KMS-11 (cell line): ENCODE measurements at regions not wholly inside any gene's neighbourhood (a gene's known extent, or its start where the extent isn't known, plus 50 kb on each side); places are given as distances from the start of the nearest gene placed in this dataset.

Experiments used
- H2AFZ ChIP-seq: fragments of 200-600 bp; sonication (generic); 2 replicates; pipeline ENCODE4 v1.6.1; 2016; ENCODE audit warnings: antibody characterized with exemption, mixed run types, low read depth
- H3K27ac ChIP-seq: fragments of 200-600 bp; sonication (generic); 2 replicates; pipeline ENCODE4 v1.6.1; 2016; ENCODE audit warnings: mild to moderate bottlenecking, mixed run types
- H3K27me3 ChIP-seq: fragments of 200-600 bp; sonication (generic); 2 replicates; pipeline ENCODE4 v1.6.1; 2017; ENCODE audit warnings: mild to moderate bottlenecking, low read depth, mixed run types, moderate library complexity; ENCODE audit not compliant: insufficient read depth
- H3K36me3 ChIP-seq: fragments of 200-600 bp; sonication (generic); 2 replicates; pipeline ENCODE4 v1.6.1; 2017; ENCODE audit warnings: mild to moderate bottlenecking, mixed run types; ENCODE audit not compliant: insufficient read depth
- H3K4me1 ChIP-seq: fragments of 200-600 bp; sonication (generic); 2 replicates; pipeline ENCODE4 v1.6.1; 2016; ENCODE audit warnings: mild to moderate bottlenecking, low read depth, mixed run types; ENCODE audit not compliant: poor library complexity, severe bottlenecking
- H3K4me2 ChIP-seq: fragments of 200-600 bp; sonication (generic); 2 replicates; pipeline ENCODE4 v1.7.0; 2016; ENCODE audit warnings: mild to moderate bottlenecking, mixed run types
- H3K4me3 ChIP-seq: fragments of 200-600 bp; sonication (generic); IDR thresholded peaks from 2 replicates; pipeline ENCODE4 v1.6.1; 2017; ENCODE audit warnings: low read depth, low read length, mixed read lengths; ENCODE audit not compliant: insufficient read depth
- H3K79me2 ChIP-seq: fragments of 200-600 bp; sonication (generic); 2 replicates; pipeline ENCODE4 v1.6.1; 2016; ENCODE audit warnings: low read depth, mixed run types; ENCODE audit not compliant: insufficient read depth
- H3K9ac ChIP-seq: fragments of 200-600 bp; sonication (generic); 2 replicates; pipeline ENCODE4 v1.6.1; 2016; ENCODE audit warnings: mild to moderate bottlenecking, mixed run types
- H4K20me1 ChIP-seq: fragments of 200-600 bp; sonication (generic); 2 replicates; pipeline ENCODE4 v1.6.1; 2016; ENCODE audit warnings: mild to moderate bottlenecking, mixed run types; ENCODE audit not compliant: insufficient read depth
- TF ChIP-seq, protein P1 (sequence below): fragments of 200-600 bp; sonication (generic); conservative IDR thresholded peaks from 2 replicates; pipeline ENCODE4 v1.6.1; 2017; ENCODE audit warnings: low read depth, mild to moderate bottlenecking, antibody characterized with exemption, low read length, moderate library complexity, mixed read lengths

DNA sequence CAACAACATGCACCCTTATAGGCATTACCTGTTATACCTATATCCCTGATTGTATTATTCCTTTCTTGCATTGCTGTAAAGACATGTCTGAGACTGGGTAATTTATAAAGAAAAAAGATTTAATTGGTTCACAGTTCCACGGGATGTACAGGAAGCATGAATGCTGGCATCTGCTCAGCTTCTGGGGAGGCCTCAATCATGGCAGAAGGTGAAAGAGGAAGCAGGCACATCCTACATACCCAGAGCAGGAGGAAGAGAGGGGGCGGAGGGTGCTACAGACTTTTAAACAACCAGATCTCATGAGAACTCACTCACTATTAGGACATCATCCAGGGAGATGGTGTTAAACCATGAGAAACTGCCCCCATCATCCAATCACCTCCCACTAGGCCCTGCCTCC lies 191.7 kb upstream of the SPHKAP start:
- TF ChIP-seq, protein P1, sequence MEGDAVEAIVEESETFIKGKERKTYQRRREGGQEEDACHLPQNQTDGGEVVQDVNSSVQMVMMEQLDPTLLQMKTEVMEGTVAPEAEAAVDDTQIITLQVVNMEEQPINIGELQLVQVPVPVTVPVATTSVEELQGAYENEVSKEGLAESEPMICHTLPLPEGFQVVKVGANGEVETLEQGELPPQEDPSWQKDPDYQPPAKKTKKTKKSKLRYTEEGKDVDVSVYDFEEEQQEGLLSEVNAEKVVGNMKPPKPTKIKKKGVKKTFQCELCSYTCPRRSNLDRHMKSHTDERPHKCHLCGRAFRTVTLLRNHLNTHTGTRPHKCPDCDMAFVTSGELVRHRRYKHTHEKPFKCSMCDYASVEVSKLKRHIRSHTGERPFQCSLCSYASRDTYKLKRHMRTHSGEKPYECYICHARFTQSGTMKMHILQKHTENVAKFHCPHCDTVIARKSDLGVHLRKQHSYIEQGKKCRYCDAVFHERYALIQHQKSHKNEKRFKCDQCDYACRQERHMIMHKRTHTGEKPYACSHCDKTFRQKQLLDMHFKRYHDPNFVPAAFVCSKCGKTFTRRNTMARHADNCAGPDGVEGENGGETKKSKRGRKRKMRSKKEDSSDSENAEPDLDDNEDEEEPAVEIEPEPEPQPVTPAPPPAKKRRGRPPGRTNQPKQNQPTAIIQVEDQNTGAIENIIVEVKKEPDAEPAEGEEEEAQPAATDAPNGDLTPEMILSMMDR, result no peak
- Histone ChIP-seq H3K27me3 (no peaks in the 10 kb centered on the region), H3K4me1 (no peaks in the 10 kb centered on the region), H3K79me2 (no peaks in the 10 kb centered on the region), H4K20me1 (no peaks in the 10 kb centered on the region), H3K4me2 (no peak overlapping the region), H3K27ac (no peak overlapping the region), H3K36me3 (no peaks in the 10 kb centered on the region), H2AFZ (no peak overlapping the region), H3K9ac (no peak overlapping the region), H3K4me3 (no peak overlapping the region)

DNA sequence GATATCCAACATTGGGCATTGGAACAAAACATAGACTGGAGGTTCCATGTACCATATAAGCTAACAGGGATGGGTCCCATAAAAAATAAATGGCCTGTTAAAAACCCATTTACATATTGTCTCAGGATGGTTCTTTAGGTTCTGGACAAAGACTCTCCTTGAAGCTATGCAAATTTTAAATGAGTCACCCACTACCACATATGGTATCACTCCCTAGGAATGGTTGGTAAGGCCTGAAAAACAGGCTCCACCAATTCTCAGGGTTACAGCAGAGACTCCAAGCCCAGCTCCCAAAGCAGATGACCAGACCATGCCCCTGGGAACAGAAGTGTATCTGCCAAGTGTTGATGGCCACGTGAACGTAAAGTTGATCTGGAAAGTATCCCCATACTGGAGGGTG lies 190.7 kb upstream of the SPHKAP start:
- no peak overlapping the region for H3K4me3 ChIP-seq

DNA sequence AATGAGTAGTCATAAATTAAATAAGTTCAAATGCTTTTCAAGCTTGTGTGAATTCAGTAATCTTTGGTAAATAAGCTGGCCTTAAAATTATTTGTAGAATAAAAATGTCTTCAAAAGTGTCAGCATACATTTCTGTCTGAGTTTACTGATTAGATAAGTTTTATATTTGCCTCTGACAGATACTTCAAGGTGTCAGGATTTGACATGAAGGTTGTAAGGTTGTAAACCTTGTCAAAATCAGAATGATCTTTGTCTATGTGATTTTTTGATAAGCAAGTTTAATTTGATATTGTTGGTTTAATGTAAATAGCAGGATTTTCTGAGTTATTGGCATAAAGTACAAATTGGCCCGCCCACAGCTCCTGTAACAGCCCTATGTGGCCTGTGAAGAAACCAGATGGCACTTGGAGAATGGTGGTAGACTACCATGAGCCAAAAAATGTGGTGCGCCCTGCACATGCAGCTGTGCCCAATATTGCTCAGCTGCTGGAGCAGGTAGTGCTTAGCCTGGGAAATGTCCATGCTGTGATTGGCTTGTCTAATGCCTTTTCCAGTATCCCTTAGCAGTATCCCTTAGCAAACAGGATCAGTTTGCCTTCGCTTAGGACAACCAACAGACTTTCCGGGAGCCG lies 188.0 kb upstream of the SPHKAP start:
- H3K4me3 ChIP-seq, result no peak overlapping the region
- H3K27me3 ChIP-seq, result no peaks in the 10 kb centered on the region
- H4K20me1 ChIP-seq, result no peaks in the 10 kb centered on the region
- no peak overlapping the region for H3K9ac ChIP-seq
- TF ChIP-seq, protein P1, result no peak
- no peaks in the 10 kb centered on the region for H3K36me3 ChIP-seq
- no peaks in the 10 kb centered on the region for H3K4me1 ChIP-seq
- H3K4me2 ChIP-seq, result no peak overlapping the region
- H3K27ac ChIP-seq, result no peak overlapping the region
- no peak overlapping the region for H2AFZ ChIP-seq
- no peaks in the 10 kb centered on the region for H3K79me2 ChIP-seq

More for the DNA sequence above, 190.7 kb upstream of the SPHKAP start:
- Histone ChIP-seq H3K36me3 (no peaks in the 10 kb centered on the region), H3K27me3 (no peaks in the 10 kb centered on the region), H3K4me1 (no peaks in the 10 kb centered on the region), H3K9ac (no peak overlapping the region), H3K79me2 (no peaks in the 10 kb centered on the region), H2AFZ (no peak overlapping the region), H3K27ac (no peak overlapping the region), H3K4me2 (no peak overlapping the region), H4K20me1 (no peaks in the 10 kb centered on the region)
- TF ChIP-seq, protein P1, result no peak

DNA sequence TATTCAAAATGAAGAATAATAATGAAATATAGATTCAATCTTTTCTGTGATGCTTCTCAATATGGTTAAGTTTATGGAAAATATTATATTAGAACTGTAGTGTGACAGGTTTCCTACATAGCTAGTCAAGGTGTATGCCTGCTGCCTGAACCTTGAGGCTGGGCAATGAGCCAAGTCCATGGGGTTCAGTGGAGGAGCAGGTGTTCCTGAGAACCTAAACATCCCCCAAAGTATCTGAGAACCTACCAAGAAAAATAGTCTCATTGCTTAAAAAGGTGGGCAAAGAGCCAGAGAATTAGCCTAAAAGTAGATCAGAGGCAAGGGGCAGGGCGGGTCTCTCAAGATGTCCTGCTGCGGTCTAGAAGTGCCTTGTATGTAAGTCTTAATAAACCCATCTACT lies 185.9 kb upstream of the SPHKAP start:
- H3K4me2 ChIP-seq, result no peak overlapping the region
- H2AFZ ChIP-seq, result no peak overlapping the region
- no peak overlapping the region for H3K27ac ChIP-seq
- H3K79me2 ChIP-seq, result no peaks in the 10 kb centered on the region
- no peak overlapping the region for H3K4me3 ChIP-seq
- no peaks in the 10 kb centered on the region for H3K4me1 ChIP-seq
- H3K27me3 ChIP-seq, result no peaks in the 10 kb centered on the region
- H3K36me3 ChIP-seq, result no peaks in the 10 kb centered on the region
- TF ChIP-seq, protein P1, result no peak
- H3K9ac ChIP-seq, result no peak overlapping the region
- H4K20me1 ChIP-seq, result no peaks in the 10 kb centered on the region
